Endothelial cell of umbilical vein (primary cell): ENCODE measurements at regions not wholly inside any gene's neighbourhood (a gene's known extent, or its start where the extent isn't known, plus 50 kb on each side); places are given as distances from the start of the nearest gene placed in this dataset.

Source experiments
- CTCF ChIP-seq, 2 donors: IDR thresholded peaks; 1 replicate in 1 of 2; 2 replicates in 1 of 2; pipeline ENCODE4 v1.5.1; 2011; ENCODE audit warnings: low read length in 2 of 2, mild to moderate bottlenecking in 2 of 2, moderate library complexity in 2 of 2, control low read depth in 1 of 2, inconsistent platforms in 1 of 2, low read depth in 1 of 2; ENCODE audit not compliant: insufficient read depth in 1 of 2; ENCODE audit errors: extremely low read depth in 1 of 2
- EZH2 ChIP-seq: IDR thresholded peaks from 2 replicates; pipeline ENCODE4 v1.6.1; 2012; ENCODE audit warnings: borderline replicate concordance, low read depth, mild to moderate bottlenecking, moderate library complexity, low read length, inconsistent platforms; ENCODE audit not compliant: severe bottlenecking
- FOS ChIP-seq: IDR thresholded peaks from 2 replicates; pipeline ENCODE4 v1.6.1; 2011; ENCODE audit warnings: mild to moderate bottlenecking, low read length, moderate library complexity, borderline replicate concordance; ENCODE audit not compliant: insufficient read depth
- JUN ChIP-seq: IDR thresholded peaks from 2 replicates; pipeline ENCODE4 v1.6.1; 2011; ENCODE audit warnings: borderline replicate concordance, low read depth; ENCODE audit not compliant: insufficient read length, insufficient read depth
- MAX ChIP-seq: IDR thresholded peaks from 2 replicates; pipeline ENCODE4 v1.6.1; 2011; ENCODE audit not compliant: insufficient read depth, insufficient read length
- MYC ChIP-seq: IDR thresholded peaks from one replicate; pipeline ENCODE4 v1.6.1; 2011; ENCODE audit warnings: mild to moderate bottlenecking, low read depth, low read length
- POLR2A ChIP-seq: IDR thresholded peaks from 2 replicates; pipeline ENCODE4 v1.6.1; 2012; ENCODE audit warnings: low read depth, mild to moderate bottlenecking, control low read depth, low read length
- POLR2AphosphoS5 ChIP-seq: IDR thresholded peaks from 2 replicates; pipeline ENCODE4 v1.6.1; 2012; ENCODE audit warnings: low read depth, mild to moderate bottlenecking, control low read depth, low read length, moderate library complexity; ENCODE audit not compliant: insufficient read depth

- no peak for TF ChIP-seq POLR2AphosphoS5
- TF ChIP-seq POLR2A: no peak
- TF ChIP-seq MAX: no peak
- no peak for TF ChIP-seq CTCF (IDR thresholded peaks at IDR 0.05; ENCODE audit: extremely low read depth in 1 of 2, insufficient read depth in 1 of 2, low read depth in 1 of 2, low read length in 2 of 2)
- TF ChIP-seq FOS: no peak
- no peak for TF ChIP-seq JUN
- TF ChIP-seq EZH2: no peak
- TF ChIP-seq MYC: no peak
Observed at GRCh38 chr12:84636801-84637290, 275.8 kb downstream of the SLC6A15 start.
